NCI-H510A (cell line): ENCODE measurements at regions not wholly inside any gene's neighbourhood (a gene's known extent, or its start where the extent isn't known, plus 50 kb on each side); places are given as distances from the start of the nearest gene placed in this dataset.

Experiments used
- DNase-seq: peaks from one replicate; lab custom pipeline; 2025; lab: John Stamatoyannopoulos, UW

DNA sequence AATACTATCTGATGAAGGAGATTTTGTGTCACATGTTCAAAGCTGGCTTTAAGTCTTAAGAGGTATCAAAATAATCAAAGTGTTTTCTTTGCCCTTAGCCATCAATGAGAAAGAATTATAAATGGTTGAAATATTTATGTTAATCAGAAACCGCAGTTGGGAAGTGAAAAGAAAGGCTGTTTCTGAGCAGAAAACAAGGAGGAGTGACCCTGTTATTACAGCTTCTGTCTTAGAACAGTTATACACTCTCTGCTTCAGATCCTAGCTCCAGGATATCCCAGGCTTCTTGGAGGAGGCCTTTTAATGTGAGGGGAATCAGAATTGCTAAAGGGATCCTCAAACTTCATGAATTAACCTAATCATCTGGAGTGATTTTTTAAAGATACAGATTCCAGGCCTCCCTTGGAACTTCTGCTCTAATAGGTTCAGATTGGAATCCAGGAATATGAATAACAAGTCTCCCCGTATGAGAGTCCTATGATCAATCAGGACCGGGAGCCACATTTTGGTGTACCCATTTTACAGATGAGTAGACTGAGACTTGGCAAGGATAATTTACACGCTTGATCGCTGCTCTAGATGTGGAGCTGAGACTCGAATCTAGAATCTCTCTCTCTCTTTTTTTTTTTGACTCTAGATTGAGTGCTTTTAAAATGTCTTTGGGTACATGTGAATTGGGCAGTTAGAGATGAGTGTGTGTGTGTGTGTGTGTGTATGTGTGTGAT is 50.8 kb upstream of the JAG1 start:
- no peak for DNase-seq

DNA sequence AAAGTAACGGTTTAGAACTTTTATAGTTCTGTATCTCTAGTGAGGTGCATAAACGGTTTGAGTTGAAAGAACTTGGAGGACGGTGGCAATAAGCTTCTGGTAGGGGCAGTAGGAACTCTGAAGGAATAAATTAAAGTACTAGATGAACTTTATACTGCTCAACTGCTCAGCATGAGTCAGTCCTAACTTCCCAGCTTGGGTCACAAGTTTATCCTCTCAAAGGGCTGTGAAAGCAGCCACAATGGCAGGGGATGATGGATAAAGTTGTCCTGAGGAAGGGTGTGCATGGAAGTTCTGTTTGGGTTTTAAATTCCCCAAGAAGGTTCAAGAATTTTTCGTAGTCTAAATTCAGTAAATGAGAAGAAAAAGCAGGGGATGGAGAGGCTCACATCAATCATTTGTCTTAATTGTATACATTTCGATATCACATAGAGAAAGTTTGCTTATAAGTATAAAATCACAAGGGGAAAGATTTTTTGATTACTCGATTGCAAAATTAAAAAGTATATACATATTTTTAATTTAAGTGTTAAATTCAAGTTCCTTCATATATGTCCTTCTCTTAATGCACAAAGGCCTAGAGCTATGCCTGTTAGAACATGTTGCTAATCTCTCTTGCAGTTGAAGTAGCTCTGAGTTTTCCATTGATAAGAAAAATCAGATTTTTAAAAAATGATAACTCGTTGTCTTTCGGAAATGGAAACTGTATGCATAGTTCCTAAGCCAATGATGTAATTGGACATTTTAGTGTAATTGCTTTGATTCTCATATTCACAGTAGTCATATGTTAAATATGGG is 55.3 kb upstream of the JAG1 start:
- no peak for DNase-seq

DNA sequence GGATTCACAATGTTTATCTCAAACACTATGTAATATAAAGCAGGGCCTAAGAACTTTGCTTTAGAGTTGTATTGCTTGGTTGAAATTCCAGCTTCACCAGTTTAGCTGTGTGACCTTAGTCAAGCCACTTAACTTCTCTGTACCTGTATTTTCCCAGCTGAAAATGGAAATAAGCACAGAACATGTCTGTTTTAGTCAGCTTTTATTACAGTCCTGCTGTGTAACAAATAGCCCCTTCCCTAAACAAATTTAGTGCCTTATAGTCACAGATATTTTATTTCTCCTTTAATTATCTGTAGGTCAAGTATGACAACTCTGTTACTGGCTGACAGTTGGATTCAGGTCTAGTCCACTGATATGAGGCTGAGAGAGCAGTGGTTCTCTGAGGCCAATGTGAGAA is 56.0 kb upstream of the JAG1 start:
- no peak for DNase-seq

DNA sequence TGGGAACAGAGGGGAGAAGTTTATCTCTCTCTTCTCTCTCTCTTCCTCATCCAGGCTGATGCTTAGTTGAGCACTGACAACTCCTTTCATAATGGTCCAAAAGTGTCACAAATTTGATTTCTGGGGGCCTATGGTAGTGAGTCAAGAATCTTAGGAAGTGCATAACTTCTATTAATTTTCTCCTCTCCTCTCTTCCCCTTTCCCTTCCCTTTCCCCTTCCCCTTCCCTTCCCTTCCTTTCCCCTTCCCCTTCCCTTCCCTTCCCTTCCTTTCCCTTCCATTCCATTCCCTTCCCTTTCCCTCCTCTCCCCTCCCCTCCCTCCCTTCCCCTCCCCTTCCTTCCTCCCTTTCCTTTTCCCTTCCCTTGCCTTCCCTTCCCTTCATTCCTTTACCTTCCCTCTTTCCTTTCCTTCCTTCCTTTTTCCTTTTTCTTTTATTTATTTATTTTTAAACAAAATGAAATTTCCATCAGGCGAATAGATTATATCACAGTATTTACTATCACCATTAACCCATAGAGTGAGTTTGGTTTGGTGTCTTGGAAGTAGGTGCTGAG is 56.9 kb upstream of the JAG1 start:
- DNase-seq: no peak

DNA sequence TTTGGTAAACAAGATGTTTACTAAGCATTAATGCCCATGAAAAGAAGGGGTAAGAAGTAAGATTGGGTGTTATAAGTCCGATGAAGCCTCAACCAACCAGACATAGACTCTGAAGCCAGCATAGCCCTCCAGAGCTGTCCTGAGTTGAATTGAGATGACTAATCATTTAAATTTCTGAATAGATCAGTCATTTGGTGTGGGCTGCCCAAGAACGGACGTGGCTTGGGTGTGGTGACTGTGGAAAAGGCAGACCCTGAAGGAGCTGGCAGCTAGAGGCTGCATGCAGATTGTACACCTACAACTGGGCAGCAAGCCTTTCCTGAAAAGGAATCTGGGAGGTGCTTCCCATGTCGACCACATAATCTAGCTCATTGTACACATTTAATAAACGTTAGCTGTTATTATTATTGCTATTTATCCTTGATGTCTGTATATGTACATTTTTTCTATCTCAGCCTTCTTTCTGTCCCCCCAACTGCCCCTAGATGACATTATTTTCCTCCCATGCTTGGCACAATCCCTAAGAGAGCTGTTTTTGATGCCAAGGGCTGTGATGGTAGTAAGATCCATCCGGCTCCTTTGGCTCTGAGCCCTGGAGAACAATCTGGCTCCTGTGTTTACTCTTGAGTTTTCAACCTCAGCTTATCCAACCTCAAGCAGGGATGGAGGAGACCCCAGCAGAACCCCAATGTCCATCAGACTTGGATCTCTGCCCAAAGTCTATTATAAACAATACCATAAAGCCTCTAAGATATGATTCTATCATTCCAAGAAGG is 57.6 kb upstream of the JAG1 start:
- no peak for DNase-seq

DNA sequence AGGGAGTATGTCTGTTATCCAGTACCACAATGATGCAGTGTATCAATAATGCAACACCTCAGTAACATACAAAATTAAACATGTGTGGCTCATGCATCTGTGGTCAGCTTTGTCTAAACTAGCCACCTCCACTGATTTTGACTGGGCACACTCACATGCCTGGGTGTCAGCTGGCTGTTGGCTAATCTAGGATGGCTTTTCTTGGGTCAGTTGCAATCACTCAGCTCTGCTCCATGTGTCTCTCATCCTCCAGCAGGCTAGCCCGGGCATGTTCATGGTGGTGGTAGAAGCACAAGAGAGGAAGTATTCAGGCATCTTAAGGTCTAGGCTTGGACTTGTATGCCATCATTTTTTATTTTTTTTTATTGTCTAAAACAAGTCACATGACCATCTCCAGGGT is 59.3 kb upstream of the JAG1 start:
- no peak for DNase-seq

DNA sequence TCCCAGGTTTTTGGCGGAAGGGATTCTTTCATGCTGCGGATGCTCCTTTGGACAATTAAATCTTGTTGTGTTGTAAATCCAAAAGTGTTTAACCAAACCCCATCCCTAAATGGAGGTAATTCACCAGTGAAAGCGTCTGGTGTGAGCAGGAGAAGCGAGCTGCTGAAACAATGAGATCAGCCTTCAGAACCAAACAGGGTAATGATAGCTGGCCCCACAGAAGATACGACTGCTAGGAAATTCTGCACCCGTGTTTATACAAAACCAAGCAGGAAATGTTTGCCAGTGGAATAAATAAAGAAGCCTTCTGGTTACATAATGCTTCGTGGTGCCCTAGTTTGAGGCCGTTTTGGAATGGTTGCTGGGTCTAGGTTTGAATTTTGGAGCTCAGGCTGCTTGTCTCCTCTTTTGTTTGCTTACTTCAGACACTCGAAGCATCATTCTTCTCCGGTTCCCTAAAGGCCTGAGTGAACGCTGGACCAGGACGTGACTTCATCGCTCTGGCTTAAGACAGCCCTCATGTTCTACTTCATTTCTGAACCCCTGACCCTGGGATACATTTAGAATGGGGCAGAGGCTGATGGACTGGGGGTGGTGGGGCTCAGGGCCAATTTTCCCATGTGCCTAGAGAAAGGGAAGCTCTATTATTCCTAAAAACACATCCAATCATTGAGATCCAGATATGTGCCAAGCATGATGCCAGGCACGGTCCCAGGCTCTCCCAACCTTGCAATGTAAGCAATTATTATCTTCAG is 61.6 kb upstream of the JAG1 start:
- no peak for DNase-seq

DNA sequence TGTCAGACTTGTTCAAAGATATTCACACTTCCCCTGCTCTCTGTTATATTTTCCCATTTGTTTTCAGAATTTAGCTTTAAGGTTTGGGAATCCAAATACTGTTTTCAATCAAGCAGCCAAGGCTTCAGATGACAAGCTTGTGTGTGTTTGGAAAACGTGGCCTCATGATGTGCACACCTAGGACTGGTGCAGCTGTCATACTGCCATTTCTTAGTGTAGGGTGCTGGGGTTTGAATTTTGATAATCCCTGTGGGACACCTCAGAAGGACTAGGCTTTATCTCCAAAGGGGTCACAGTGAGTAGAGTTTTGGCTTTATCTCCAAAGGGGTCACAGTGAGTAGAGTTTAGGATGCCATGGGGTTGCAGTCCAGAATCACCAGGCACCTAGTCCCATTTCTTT is 65.3 kb upstream of the JAG1 start:
- DNase-seq: no peak

DNA sequence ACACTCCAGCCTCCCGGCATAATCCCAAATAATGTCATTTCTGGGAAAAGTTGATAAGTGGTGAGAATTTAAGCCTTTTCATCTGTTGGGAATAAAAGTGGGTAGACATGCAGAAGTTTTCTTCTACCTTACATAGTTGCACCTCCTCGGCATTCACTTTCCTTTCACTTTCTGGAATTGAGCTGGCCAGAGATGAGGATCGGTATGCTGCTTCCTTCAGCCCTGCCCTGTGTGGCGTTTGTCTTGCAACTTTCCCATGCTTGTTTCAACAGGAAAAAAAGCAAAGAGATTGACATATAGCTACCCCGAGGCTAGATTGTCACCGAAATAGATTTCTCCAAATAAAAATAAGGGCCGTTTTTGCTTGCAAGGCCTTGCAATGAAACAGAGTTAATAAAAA is 65.8 kb upstream of the JAG1 start:
- DNase-seq: no peak

DNA sequence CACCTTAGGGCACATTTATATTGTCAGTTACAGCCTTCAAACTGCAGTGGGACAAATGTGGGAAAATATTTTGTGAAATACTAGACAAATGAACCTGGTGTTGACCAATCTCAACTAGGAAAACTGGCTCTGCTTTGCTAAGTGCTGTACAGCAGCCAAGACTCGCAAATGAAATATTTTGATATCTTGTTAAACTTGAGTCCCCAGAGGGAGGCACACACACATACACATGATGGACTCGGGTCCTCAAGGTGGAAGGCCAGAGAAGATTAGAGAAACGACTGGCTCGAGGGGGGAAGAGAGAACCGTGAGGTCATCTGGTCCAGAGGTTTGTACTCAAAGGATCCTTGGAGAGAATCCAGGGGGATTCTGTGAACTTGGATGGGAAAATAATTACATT is 67.3 kb upstream of the JAG1 start:
- no peak for DNase-seq

DNA sequence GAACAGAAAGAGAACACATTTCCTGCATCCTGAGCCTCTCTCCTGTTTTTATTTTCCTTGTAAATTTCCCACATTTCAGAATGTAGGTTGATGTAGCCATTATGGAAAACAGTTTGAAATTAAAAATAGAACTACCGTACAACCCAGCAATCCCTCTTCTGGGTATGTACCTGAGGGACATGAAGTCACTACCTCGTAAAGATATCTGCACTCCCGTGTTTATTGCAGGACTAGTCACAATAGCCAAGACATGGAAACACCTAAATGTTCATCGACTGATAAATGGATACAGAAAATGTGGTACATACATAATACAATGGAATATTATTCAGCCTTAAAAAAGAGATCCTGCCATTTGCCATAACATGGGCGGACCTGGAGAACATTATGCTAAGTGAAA is 72.0 kb upstream of the JAG1 start:
- no peak for DNase-seq

DNA sequence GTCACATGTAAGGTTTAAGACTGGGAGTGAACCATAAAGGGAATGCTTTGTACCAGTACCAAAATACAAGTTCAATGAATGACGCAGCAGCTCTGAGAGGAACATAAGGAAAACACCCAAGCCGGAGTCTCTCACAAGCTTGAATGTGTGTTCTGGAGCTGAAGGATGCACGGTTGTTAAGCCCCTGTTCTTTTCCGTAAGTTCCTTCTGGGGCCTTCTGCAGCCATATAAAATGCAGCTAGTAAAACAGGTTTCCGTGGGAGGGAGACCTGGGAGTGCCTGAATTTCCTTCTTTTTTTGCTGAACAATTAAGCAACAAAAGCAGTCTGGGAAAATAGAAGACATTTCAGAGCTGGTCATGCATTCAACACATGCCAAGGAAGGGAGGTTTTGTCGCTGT is 73.2 kb upstream of the JAG1 start:
- DNase-seq: no peak

DNA sequence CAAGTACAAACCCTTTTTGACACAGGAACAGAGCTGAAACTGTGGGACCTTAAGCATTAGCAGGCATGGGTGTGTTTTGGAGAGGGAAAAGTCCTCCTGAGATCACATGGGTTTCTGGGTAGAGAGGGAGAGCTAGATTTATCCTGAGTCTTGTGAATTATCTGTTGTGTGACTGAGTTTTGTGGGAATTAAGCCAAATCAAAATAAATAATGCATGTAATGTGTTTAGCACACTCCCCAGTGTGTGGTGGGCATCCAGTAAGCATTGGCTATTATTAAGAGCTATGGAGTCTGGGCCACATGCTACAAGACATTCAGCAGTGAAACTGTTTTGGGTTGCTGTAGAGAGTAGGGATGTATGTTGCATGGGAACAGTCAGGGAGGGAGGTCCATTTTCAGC is 75.3 kb upstream of the JAG1 start:
- no peak for DNase-seq

DNA sequence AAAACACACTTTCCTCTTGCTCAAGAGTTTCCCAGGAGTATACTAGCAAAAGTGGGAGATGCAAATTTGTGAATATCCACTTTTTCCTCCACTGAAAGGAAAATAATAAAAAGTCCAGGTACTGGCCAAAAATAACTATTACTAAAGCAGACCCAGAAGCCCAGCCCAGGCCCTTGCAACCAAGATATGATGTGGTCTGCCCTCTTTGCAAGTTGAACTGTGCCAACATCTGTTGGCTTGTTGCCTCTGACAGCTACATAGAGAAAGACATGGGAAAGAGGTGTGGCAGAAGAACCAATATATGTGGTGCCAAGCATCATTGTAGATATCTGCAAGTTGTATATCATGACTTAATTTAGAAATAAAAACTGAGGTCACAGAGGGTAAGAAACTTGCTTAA is 78.4 kb upstream of the JAG1 start:
- DNase-seq: no peak

DNA sequence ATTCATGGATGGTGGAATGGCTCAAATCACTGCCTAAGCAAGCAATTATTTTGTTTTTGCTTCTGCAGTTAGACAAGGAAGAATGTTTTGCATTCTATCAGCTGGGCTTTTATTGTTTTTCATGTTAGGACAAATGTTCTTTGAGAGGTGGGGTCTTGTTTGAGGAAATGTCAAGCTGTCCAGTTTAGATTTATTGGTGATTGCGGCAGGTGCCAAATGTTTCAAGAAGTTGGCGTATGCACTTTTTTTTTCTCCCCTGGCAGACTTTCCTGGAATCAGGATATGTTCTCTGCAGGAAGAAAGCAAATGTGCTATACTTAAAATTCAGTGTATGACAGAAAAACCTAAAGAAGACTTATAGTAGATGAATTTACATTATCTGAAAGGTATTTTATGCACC is 81.0 kb upstream of the JAG1 start:
- no peak for DNase-seq

DNA sequence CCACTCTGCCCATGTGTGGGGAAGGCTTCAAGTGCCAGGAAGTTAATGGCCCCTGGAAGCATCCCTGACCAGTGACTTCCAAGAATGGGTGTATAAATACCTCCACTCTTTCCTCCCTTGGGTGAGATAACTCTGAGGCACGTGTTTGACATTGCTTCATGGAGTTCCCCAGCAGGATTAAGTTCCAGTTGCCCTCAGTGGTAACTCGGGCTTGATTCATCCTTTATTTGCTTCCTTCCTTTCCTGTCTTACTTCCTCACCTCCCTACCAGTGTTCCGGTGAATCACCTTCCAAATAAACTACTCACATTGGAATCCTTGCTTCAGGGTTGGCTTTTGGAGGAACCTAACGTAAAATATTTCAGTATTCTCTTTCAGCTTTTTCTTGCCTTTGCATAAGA is 84.6 kb upstream of the JAG1 start:
- DNase-seq: no peak

DNA sequence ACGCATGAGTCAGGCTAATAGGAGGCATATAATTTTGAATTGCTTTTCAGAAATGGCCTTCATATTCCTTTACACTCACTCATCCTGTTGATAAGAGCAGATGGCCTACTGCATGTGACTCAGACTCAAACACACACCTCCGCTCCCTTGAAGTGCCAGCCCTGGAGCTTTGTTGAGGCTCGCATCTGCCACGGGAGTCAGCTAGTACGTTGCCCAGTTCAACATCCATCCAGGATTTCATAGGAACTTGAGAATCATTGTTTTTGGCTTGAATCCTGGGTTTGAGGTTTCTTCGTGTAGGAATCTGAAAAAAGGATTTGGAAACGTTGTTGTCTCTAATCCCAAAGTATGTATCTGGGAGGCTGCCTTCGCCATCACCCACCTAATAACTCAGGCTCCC is 87.4 kb upstream of the JAG1 start:
- no peak for DNase-seq

DNA sequence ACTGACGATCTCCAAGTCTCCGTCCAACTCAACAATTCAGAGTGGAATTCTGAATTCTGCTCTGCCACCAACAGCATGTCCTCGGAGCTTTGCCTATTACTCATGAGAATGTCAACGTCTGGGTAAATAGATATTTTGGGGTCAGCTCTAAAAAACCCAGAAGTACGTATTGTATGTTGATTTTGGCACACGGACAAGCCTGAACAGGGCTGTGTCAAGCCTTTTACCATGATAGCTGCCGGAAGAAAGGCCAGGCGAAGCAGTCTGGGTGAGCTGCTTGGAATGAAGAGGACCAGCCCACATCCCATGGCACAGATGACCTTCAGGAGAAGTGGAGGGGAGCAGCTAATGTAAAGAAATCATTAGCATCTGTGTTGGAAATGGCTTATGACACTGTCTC is 88.0 kb upstream of the JAG1 start:
- no peak for DNase-seq

DNA sequence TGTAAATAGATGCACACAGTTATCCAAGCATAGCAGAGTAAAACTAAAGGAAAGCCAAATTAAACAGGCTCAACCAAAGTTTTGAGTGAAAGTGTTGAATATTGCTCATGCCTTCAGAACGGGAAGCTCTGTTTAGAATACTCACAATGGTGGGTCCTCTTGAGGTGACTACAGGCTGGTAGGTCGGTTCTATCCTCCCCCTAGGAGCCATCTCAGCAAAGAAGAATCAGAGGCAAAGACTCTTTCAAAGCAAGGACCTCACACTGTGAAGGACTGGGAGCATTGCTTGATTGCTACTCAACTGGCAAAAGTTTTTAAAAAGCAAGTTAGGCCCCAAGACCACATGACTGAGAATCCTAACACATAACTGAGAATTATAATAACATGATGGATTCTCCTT is 88.4 kb upstream of the JAG1 start:
- DNase-seq: no peak

DNA sequence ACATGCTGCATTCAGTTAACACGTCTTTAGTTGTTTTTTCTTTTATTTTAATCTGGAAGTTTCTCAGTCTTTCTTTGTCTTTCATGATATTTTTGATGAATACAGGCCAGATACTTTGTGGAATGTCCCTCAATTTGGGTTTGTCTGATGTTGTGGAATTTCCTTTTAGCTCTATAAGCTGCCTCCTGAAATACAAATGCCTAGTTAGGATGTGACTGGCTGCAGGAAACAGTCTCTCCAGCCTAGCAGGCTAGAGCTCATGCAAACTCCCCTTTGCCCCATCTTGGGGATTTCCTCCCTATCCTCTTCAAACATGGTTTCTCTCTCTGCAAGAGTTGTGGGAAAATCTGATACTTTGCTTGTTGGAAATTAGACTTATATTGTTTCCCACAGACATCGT is 89.3 kb upstream of the JAG1 start:
- DNase-seq: no peak

DNA sequence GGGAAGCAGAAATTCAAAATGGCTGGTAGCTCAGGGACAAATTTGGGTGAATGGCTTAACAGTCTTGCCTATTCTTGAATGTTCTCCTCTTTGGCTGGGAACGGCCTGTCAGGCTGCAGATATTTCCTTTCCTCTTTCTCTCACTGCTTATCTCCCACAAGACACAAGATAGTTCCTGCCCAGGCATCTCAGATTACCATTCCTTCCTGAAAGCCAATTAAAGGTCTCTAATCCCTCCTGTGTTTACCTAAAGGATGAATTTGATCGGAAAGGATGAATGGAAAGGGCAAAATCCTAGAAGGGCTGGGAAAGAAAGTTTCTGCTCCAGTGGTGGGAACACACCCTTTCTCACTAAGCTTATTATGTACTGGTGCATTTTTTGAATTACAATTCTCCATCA is 95.9 kb upstream of the JAG1 start:
- no peak for DNase-seq

DNA sequence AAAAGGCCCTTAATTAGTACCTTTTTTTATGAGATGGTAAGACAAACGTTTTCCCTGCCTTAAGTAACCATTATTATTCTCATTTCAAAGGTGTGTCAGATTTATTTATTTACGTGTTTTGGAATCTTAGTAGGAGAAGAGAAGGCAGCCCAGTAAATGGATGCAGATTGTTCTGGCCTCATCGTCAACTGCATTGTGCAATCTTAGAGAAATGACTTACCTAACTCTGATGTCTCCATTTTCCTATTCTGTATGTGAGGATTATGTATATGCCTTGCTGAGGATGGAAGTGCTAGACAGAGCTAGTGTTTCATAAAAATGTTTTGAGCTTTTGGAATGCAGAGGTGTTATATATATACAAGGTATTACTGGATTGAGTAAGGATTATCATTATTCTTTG is 97.0 kb upstream of the JAG1 start:
- DNase-seq: no peak
